GM18951 (cell line): ENCODE measurements at regions not wholly inside any gene's neighbourhood (a gene's known extent, or its start where the extent isn't known, plus 50 kb on each side); places are given as distances from the start of the nearest gene placed in this dataset.

Experiments
- POLR2A ChIP-seq: IDR thresholded peaks from 4 replicates; pipeline ENCODE4 v1.6.1; 2011; ENCODE audit warnings: mild to moderate bottlenecking; ENCODE audit not compliant: insufficient read length, insufficient read depth; ENCODE audit errors: extremely low read depth
- in situ Hi-C: fragments of 300-500 bp; cut with MboI; formaldehyde crosslinking; loops from one replicate; pipeline ENCODE4 v1.12.0; 2022; ENCODE audit warnings: low sequenced_read_pairs, mixed read lengths, inconsistent platforms; ENCODE audit not compliant: unreplicated experiment

DNA sequence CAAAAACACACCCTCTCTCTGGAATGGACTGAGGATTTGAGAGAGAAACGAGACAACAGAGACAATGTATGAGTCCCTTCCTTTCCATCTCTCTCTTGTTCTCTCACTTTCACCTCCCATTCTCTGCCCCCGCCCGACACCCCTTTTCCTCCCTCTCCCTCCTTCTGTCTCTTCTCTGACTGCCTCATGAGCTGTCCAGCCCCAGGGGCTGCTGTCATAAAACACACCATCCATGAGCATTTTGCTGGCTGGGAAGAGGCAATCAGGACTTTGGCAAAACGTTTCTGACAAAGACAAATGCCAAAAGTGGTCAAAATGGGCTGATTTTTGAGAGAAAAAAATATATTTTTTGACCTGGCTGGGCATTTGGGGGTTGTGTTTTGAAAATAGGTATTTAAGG is 377.2 kb downstream of the EN1 start:
- no peak for TF ChIP-seq POLR2A
- in situ Hi-C loops, result no loop called here

DNA sequence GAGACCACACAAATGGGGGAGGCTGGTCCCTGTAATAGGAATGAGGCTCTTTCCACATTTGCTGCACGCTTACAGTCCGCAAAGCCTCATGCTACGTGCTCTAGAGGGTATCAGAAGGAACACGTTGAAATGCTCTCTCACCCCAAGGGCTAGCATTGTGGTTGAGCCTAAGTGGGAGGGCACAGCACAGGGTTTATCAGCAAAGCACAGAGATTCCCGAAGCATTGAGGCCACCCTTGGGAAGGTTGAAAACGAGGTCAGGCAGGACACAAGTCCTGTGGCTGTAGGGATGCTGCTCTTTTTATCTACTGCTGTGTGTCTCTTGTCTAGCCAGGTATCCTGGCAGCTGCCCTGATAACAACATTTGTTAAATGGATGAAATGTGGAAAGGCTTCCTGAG is 378.3 kb downstream of the EN1 start:
- in situ Hi-C loops, result no loop called here
- TF ChIP-seq POLR2A, result no peak

DNA sequence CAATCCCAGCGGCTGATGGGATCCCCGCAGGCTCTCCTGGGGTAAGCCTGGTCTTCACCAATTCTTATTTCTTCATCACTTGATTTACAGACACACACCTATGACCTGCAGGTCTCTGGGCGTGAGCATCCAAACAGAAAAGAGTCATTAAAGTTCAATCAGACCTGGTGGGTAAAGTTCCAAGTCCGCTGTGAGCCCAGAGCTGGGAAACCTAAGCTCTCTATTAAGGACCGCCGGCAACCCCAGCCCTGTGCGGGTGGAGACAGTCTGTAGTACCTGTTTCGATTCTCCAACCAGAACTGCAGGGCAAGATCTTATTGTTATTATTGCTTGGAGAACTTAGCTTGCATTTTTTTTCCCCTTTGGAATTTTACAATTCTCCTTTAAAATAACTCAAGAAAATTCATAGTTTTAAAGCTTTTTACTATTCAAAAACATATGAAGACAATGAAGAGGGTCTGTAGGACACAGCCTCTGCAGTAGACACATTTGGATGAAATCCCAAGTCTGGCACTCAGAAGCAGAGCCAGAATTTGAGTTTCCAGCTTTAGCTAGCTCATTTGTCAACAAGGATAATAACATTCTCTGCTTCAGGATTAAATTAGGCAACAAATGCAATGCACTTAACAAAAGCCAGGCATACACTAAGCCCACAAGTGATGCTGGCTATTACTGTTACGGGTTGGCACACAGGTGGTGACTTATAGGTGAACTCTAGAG is 376.4 kb downstream of the INSIG2 start:
- TF ChIP-seq POLR2A, result no peak
- in situ Hi-C loops, result no loop called here

DNA sequence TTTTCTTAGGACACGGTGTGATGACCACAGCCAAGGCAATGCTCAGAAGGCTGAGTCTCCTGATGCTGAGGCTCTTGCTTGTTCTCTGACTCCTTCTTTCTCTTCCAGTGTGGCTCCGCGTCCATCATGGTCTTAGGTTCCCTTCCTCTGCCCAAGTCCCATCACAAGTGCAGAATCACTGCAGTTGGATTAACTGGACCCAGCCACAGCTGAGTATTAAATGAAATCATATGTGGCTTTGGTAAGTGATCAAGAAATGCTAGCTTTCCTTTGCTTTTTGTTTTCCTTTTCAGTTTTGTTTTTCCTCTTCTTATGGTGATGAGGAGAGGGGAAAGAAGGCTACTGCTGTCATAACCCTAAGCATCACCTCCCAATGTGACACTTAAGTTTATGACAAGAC is 375.8 kb downstream of the INSIG2 start:
- TF ChIP-seq POLR2A, result no peak
- in situ Hi-C loops, result no loop called here

DNA sequence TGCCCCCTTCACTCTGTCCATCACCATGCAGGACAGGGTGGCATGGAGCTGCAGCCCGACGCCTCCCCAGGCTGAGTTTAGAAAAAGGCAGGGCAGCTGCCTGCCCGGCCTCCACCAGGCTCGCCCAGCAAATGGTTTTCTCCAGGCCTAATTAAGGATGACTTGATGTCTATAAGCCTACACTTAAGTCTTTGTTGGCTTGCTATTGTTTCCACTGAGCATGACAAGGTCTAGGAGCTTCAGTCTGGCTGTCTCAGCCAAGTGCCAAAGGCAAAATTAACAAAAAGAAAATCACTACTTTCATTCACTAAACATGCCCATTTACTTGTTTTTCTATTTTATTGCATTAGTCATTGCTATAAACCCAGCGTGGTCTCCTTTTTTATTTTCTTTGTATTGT is 372.2 kb downstream of the INSIG2 start:
- in situ Hi-C loops, result no loop called here
- no peak for TF ChIP-seq POLR2A

DNA sequence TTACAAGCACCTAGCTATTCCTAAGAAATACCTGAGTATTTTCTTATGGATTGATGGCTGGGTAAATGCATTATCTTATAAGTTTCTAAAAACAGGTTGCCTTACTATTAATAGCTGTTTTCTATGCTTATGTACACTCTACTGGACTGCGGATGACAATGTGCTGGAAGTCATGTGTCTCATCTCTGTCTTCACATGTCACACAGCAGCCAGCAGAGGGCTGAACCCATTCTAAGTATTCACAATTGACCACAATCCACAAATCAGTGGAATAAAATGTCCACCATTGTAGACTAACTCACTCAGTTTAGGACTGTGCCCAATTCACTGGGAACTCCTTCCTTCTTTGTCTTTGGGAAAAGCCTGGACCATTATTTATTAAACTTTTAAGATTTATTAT is 371.2 kb downstream of the INSIG2 start:
- in situ Hi-C loops, result no loop called here
- no peak for TF ChIP-seq POLR2A

DNA sequence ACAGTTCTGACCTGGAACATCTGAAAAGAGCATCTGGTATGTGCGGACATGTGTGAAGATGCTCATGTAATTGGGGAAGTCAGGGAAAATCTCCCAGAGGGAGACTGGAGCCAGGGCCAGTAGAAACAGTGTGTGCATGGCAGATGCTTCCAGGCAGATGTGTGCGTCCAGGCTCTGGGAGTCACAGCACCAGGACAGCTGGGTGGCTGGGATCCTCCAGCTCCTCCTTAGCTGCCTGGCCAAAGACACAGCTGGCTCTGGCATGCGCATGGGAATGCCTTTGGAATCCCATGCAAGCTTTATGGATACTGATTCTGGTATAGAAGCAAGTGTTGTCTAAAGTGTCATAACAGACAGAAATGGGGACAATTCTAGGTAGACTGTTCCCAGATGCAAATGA is 369.7 kb downstream of the INSIG2 start:
- no peak for TF ChIP-seq POLR2A
- in situ Hi-C loops, result no loop called here

DNA sequence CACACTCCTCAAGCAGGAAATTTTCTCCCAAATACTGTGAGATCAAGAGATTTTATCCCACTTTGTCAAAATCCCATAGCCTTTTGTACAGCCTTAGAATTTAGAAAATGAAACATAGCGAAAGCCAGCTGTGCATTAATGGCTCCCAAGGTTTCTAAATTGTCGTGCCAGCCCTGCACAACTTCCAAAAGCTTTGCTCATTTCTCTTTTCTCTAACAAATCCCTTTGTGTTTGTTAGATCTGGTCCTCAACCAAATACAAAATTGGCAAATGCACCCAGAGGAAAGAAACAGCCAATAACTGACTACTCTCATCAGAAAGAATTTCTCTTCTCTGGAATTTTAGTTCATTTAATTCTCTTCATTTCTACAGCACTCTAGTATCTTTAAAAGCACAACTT is 361.1 kb downstream of the INSIG2 start:
- in situ Hi-C loops, result no loop called here
- TF ChIP-seq POLR2A, result no peak

DNA sequence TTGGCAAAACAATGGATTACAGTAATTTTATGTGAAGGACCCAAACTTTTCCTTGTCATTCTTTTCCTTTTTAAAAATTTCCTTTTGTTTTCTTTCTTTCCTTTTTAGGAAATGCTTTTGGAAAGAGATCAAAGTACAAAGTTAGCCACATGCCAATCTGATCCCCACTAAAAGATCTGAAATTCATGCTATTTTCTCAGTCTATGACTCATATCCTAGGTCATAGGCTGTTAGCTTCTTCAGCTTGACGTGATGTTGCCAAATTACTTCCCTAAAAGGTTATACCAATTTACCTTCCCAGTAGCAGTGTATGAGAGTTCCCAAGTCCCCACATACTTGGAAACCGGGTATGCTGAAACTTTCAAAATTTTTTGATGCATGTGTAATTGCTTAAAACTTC is 355.3 kb downstream of the INSIG2 start:
- in situ Hi-C loops, result no loop called here
- no peak for TF ChIP-seq POLR2A

DNA sequence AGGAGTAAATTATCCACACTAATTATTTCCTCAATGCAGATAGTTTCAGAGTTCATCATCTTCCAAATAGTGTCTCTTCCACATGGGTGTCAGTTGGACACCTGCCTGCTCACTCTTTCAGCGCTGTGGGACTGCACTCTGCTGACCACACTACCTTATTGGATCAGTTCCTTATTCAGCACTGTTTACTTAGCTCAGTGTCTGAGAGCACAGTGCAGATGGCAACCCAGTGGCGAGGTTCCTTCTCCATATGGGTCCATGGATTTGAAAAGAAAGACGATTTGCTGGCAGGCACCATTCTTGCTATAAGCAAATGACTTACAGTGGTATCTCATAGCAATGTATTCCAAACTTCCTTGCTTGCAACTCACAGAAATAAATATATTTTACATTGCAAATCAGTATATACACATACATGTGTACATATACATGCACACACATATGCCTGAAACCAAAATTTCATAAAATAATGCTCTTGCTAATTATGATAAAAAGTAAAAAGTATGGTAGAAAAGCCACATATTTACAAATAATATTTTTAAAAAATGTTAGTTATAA is 354.8 kb downstream of the INSIG2 start:
- no peak for TF ChIP-seq POLR2A
- in situ Hi-C loops, result no loop called here

DNA sequence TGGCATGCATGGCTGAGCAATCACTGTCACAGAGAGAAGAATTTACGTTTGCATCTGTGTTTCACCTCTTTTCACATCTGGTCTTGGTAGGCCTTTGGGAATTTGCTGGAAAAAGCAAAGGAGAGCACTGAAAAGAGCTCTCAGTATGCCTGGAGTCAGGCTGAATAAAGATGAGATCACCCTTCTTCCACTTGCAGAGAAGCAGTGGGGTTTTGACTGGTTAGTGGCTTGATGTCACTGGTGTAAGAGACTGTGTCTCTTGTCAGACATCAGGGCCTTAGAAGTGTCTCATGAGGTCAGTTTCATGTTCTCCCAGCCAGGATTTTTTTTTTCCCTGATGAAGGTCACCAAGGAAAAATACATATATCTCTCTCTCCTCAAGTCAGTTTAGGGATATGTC is 353.8 kb downstream of the INSIG2 start:
- TF ChIP-seq POLR2A, result no peak

DNA sequence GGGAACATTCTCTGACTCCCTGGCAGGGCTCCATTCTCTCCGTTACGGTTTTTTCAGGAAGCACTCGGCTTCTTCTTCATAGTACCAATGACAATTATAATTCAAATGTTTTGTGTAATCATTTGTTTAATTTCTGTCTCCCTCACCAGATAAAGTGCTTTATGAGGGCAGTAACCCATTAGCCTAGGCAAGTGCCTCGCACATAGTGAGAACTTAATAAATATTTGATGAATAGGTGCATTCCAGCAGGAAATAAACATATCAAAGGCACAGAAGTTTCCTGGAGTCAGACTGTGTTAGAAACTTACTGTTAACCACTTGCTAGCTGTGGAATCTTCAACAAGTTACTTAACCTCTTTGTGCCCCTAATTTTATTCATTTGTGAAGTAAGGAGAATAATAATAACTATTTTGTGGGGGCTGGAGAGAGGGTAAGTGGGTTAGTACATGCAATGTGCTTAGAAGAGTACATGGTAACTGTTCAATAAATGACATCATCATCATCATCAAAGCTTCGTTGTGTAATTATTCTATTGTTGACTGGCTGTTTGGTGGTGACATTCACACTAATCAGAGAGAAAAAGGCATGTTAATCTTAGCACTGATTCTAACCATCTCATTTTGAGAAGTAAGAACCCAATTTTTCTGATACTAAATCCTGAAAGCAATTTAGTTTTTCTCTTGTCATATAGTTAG is 352.3 kb downstream of the INSIG2 start:
- in situ Hi-C loops, result no loop called here
- no peak for TF ChIP-seq POLR2A

More for the DNA sequence above, 353.8 kb downstream of the INSIG2 start:
- in situ Hi-C loops, result no loop called here

DNA sequence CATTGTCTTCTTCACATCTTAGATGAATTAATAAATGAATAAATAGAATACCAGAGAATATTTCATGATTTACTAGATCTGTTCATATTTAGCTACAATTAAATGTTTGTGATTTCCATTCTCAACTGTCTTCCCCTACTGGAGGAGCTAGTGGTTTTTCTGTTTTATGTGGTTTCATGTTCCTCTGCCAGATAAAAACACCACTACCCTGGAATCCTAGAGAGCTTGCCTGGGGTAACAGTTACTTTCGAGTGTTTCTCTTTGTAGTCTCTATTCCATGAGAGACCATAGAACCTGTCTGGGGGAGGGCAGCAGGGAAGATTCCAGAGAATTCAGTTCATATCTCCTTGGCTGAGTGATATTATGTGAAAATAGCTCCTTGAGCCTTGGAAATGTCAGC is 349.2 kb downstream of the INSIG2 start:
- in situ Hi-C loops, result no loop called here
- TF ChIP-seq POLR2A, result no peak

DNA sequence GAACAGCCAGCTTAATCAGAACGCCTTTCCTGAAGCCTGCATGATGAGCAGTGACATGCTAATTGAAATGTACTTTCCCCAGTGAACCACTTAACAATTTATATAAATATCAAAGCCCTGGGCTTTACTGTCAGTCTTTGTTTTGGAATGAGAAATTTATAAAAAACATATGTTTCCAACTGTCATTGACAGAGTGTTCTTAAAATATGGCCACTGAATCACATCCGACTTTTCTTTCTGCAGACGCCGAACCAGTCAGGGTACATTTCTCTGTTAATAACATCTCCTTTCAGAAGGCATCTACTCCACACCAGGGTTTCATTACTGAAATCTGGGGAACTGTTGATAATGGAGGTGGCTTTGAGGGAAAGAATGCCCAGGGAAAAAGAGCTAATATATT is 343.7 kb downstream of the INSIG2 start:
- TF ChIP-seq POLR2A, result no peak
- in situ Hi-C loops, result no loop called here
